ENCODE measurements at regions not wholly inside any gene's neighbourhood (a gene's known extent, or its start where the extent isn't known, plus 50 kb on each side); places are given as distances from the start of the nearest gene placed in this dataset.

- no peak for DNase-seq (ENCODE audit: low read depth in 2 of 2, low spot score in 1 of 2)
Measured at GRCh38 chr2:203789618-203790017, 78.0 kb upstream of the CTLA4 start.

DNA sequence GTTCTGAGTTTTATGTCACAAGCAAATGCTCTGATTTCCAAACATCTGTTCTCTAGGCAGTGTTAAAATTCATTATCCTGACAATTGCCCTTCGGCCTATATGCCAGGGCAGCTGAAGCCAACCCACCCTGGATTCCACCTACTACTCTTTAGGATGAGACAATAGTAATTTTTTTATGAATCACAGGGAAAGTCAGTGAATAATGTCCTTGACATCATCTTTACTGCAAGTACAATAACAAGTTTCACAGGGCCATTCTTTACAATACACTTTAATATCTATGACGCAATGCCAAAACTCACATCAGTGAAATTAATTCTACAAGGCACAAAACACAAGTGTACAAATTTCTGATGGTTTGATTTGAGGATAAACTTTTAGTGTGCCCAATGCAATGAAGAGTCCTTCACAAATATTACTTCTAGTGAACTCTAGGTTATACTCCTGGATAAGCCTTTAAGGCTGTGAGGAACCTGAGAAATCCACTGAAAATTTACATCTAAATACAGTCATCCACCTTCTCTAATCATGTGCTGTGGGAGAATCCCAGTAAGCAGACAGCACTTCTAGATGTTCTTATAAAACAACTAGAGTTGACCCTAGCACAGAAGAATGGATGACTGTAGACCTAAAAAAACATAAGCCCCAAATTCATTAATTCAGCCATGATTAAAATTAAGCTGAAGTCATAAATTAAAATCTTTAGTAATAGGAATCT lies 77.3 kb upstream of the CTLA4 start:
- DNase-seq (ENCODE audit: low read depth in 2 of 2, low spot score in 1 of 2): no peak

DNA sequence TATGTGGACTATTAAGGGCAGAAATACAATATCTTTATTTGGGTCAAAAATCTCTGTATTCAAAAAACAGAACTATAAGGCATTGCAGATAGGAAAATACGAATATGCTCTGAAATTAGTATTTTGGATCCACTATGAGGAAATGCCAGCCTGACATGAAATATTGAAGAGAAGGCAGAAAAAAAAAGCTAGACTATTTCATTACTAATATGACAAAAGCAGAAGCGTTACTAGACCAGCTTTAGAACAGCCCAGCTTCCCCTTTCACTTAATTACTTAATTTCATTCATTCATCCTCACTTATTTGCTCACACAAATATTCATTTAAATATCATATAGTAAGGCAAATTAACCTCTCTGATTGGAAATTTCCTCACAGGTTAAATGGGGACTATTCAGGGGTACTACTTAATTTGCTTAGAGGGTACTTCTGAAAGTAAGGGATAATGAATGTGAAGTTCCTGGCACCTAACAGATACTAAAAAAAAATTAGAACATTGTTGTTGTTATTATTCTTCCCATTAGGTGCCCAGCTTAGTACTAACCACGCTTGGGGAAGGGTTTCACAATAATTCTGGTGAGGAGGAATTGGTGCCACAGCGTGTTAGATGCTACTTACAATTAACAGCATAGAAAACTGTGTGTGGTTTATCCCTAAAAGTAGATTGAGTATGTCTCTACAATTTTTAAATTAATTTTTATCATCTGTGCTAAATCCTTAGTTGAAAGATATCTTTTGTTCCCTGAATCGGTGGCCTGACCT lies 71.1 kb upstream of the CTLA4 start:
- no peak for DNase-seq (ENCODE audit: low read depth in 2 of 2, low spot score in 1 of 2)

DNA sequence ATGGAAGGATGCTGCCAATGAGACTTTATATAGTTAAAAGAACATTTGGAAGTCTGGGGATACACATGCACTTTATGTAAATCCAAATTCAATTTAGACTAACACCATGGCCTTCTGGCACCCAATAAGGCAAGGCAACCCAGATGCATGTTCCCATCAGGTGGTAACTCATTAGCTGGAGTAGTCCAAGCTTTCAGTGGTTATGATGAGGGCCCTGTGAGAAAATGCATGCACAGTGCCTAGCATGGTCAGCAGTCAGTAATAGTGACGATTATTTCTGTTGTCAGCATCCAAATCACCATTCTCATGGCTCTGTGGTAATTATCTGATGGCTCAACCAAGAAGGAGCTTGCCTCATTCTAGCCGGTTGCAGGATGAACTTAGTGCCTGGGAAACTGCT lies 70.3 kb upstream of the CTLA4 start:
- DNase-seq (ENCODE audit: low read depth in 2 of 2, low spot score in 1 of 2): no peak

GRCh38 chr2:203797712-203798111 lies 69.9 kb upstream of the CTLA4 start:
- DNase-seq (ENCODE audit: low read depth in 2 of 2, low spot score in 1 of 2): no peak

DNA sequence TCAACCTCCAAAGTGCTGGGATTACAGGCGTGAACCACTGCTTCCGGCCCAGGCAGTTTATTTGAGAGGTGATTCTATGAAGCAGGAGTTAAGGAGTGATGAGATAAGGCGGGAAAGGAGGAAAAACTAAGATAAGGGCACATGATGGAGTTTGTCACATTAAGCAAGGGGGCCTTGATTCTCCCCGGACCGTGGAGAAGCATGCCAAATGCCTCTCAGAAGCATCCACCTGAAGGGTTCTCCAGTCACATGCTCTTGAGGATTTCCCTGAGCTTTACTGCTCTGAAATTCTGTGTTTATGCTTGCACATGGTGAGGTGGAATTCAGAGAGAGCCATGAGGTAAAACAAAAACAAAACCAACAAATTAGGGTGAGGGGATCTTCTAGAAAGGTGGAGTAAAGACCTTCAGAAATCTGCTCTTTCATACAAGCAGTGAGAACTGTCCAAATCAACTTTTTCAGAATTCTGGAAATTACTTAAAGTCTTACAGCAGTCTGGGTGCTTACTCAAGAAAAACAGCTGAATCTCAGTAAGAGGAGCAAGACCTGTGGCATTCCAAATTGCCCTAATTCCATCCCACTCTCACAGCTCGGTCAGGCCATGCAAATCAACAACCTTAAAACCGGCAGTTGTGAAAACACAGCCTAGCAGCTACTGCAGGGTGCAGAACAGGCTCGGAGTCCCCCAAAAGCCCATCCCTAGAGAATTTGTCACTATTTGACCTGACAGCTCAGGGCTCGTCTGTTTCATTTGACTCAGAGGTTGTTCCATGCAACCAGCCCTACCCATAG lies 69.1 kb upstream of the CTLA4 start:
- DNase-seq (ENCODE audit: low read depth in 2 of 2, low spot score in 1 of 2): no peak

- no peak for DNase-seq (ENCODE audit: low read depth in 2 of 2, low spot score in 1 of 2)
Measured at GRCh38 chr2:203799908-203800307, 67.7 kb upstream of the CTLA4 start.

DNA sequence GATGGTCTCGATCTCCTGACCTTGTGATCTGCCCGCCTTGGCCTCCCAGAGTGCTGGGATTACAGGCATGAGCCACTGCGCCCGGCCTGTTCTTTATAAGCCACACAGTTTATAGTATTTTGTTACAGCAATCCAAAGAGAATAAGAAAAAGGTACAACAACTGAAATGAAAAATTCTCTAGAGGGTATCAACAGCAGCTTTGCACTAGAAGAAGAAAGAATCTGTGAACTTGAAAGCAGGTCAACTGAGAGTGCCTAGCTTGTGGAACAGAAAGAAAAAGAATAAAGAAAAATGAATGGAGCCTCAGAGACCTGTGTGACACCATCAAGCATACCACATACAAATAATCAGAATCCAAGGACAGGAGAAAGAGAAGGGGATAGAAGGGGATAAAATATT lies 66.8 kb upstream of the CTLA4 start:
- DNase-seq (ENCODE audit: low read depth in 2 of 2, low spot score in 1 of 2): no peak

DNA sequence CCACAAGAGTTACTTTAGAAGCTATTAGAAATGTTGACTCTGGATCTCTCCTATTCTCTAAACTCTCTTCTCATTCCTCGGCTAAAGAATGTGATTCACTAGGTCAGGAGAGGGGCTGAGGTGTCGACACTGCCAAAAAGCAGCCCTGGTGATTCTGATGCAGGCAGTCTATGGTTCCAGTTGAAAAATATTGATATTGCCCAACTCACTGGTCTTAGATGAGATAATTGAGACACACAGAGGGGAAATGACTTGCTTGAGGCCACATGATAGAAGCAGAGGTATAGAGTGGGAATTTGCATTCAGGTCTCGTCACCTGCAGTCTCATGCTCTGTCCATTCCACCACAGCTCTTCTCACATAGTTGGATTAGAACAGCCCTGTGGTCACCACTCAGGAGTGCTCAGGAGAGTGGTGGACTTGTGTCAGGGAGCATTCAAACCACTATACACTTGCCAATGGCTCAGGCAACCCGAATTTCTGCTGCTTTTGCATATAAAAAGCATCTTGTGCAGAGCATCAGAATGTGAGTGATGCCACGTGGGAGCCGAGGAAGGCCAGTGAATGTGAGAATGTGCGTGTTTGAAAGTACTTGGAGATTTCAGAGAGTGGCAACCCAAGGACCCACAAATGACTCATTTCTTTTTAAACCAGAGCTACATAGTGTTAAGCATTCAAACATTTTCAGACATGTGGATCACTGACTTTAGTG lies 65.1 kb upstream of the CTLA4 start:
- no peak for DNase-seq (ENCODE audit: low read depth in 2 of 2, low spot score in 1 of 2)

GRCh38 chr2:203803053-203803429 lies 64.5 kb upstream of the CTLA4 start:
- no peak for DNase-seq (ENCODE audit: low read depth in 2 of 2, low spot score in 1 of 2)

DNA sequence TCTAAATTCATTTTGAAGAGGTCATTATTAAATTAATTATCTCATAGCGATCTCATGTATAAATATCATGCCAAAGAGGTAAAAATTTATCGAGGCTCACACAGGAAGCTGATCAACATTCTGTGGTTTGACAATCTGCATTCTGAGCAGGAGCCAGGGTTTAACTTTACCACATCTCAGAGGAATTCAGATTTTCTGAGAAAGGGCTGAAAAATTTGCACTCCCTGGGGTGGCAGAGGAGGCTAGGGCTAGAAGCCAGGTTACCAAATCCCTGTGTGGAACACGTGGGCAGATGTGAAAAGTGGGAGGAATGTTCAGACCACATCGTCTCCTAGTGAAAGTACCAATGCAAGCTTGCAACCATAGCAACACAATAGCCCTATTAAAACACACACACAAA lies 63.5 kb upstream of the CTLA4 start:
- DNase-seq (ENCODE audit: low read depth in 2 of 2, low spot score in 1 of 2): no peak

- no peak for DNase-seq (ENCODE audit: low read depth in 2 of 2, low spot score in 1 of 2)
Measured at GRCh38 chr2:203804764-203805485, 62.6 kb upstream of the CTLA4 start.

GRCh38 chr2:203805486-203805838 lies 62.1 kb upstream of the CTLA4 start:
- no peak for DNase-seq (ENCODE audit: low read depth in 2 of 2, low spot score in 1 of 2)

DNA sequence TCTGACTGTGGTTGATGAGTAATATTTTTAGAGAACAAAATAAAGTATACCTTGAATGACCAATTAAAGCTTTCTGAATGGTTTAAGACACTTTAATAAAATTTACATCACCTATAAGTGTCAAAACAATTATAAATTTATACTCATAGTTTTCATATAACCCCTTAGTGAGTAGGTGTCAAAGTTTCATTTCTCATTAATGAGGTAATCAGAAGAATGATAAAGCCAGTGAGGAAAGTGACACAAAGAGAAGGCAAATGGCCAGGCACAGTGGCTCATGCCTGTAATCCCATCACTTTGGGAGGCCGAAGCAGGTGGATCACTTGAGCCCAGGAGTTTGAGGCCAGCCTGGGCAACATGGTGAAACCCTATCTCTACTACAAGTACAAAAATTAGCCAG lies 60.8 kb upstream of the CTLA4 start:
- no peak for DNase-seq (ENCODE audit: low read depth in 2 of 2, low spot score in 1 of 2)

GRCh38 chr2:203808046-203808750 lies 59.4 kb upstream of the CTLA4 start:
- no peak for DNase-seq (ENCODE audit: low read depth in 2 of 2, low spot score in 1 of 2)

DNA sequence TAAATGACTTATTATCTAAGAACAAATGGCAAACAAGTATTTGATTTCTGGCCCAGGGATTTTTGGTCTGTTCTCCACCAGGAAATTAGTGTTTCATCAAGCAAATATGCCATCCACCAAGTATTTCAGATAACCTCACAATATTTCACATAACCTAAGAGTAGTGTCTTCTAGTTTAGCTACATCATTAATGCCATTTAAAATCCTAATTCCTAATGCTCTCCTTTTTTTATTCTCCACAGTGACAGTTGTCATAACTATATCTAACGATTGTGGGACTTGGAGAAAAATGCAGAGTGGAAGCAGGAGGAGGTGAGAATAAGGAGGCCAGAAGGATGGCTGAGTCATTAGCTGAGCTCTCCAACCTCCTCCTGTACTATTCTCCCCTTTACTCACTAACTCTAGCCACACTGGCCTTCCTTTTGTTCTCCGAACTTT lies 58.5 kb upstream of the CTLA4 start:
- no peak for DNase-seq (ENCODE audit: low read depth in 2 of 2, low spot score in 1 of 2)

DNA sequence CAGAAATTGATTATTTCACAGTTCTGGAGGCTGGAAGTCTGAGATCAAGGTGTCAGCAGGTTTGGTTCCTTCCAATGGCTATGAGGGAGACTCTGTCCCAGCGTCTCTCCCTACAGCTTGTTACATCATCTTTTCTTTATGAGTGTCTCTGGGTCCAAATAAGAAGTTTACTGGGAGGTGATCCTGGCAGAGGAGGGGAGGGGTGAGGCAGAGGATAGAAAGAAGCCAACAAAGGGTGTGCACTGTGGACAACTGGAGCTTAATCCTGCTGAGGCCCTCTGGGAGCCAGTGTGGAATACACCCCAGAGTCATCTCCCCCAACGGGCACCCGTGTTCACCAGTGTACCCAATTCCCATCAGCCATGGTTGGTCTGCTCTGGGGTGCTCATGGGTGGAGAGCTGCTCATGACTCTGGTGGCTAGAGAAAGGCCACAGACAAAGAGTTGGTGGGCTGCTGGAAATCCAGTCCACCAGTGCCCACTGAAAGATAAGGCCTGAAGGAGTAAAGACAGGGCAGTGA lies 57.5 kb upstream of the CTLA4 start:
- no peak for DNase-seq (ENCODE audit: low read depth in 2 of 2, low spot score in 1 of 2)

- DNase-seq (ENCODE audit: low read depth in 2 of 2, low spot score in 1 of 2): peak; percentile 43 to 67
Measured at GRCh38 chr2:203811491-203812221, 55.9 kb upstream of the CTLA4 start.

Data from stimulated activated CD8-positive, alpha-beta memory T cell treated with anti-CD3 and anti-CD28 coated beads, Interleukin-4, amount 100 ng/mL, for 4 hours (primary cell).